Right lobe of liver (tissue), 6 donors: ENCODE measurements at regions not wholly inside any gene's neighbourhood (a gene's known extent, or its start where the extent isn't known, plus 50 kb on each side); places are given as distances from the start of the nearest gene placed in this dataset.

Source experiments
- ATAC-seq, 4 donors: fragments of 200-7000 bp; cut with Tn5 transposase; one replicate each; pipeline ENCODE4 v1.9.1; 2020; ENCODE audit warnings: mild to moderate bottlenecking in 4 of 4, moderate library complexity in 4 of 4
- DNase-seq, 3 donors: peaks; one replicate each; pipeline ENCODE4 v3.0.0-alpha.2; 2020
- H3K27ac ChIP-seq, 3 donors: fragments of 200-600 bp; one replicate each; pipeline ENCODE4 v1.8.0; 2022
- H3K27me3 ChIP-seq, 2 donors: fragments of 200-600 bp; one replicate each; pipeline ENCODE4 v1.8.0; 2022
- H3K36me3 ChIP-seq, 4 donors: fragments of 200-600 bp; sonication (generic) in 1 of 4; one replicate each; pipeline versions ENCODE4 v1.5.1 to v1.8.0; 2017 to 2022; ENCODE audit warnings: control low read depth in 1 of 4
- H3K4me1 ChIP-seq, 4 donors: fragments of 200-600 bp; sonication (generic) in 1 of 4; one replicate each; pipeline versions ENCODE4 v1.5.1 to v1.8.0; 2017 to 2022; ENCODE audit warnings: control low read depth in 1 of 4
- H3K4me3 ChIP-seq, 3 donors: fragments of 200-600 bp; one replicate each; pipeline ENCODE4 v1.8.0; 2022
- H3K9me3 ChIP-seq, 4 donors: fragments of 200-600 bp; sonication (generic) in 1 of 4; one replicate each; pipeline versions ENCODE4 v1.5.1 to v1.8.0; 2017 to 2022; ENCODE audit warnings: control low read depth in 1 of 4
- CTCF ChIP-seq, 4 donors: fragments of 200-600 bp in 3 of 4; fragments of 450-650 bp in 1 of 4; IDR thresholded peaks; one replicate each; pipeline versions ENCODE4 v1.5.1 to v1.8.0; 2016 to 2022; ENCODE audit warnings: antibody characterized with exemption in 4 of 4, mild to moderate bottlenecking in 2 of 4
- POLR2A ChIP-seq: fragments of 450-650 bp; IDR thresholded peaks from one replicate; pipeline ENCODE4 v1.6.1; 2017; ENCODE audit warnings: antibody characterized with exemption, mild to moderate bottlenecking
- WGBS: methylation state at CpG from one replicate; pipeline ENCODE4 v1.1.6; 2018; ENCODE audit warnings: low coverage, low lambda C conversion rate; ENCODE audit not compliant: insufficient coverage; ENCODE audit errors: missing lambda C conversion rate; 5-methylcytosine and 5-hydroxymethylcytosine counted together
- intact Hi-C, 2 donors: fragments of 100-400 bp; cut with DNase I; formaldehyde crosslinking; loops; one replicate each; pipeline versions ENCODE4 v1.11.2 to v1.14.1; 2022
- donor health status: DM: no; HTN: yes; CAD: no.
- donor health status: DM: no; HTN: no; CAD: no.
- donor health status: DM: no; HTN: no; CAD: no.
- donor health status: DM: no; HTN: yes; CAD: no.
- donor health status: DM: no; HTN: yes; CAD: no.

- ATAC-seq (no peak), DNase-seq (peak; percentile 11 to 46 (median 28))
- H3K36me3 ChIP-seq = no peaks in the 10 kb centered on the region
- no peaks in the 10 kb centered on the region for H3K4me1 ChIP-seq
- no peak overlapping the region for H3K4me3 ChIP-seq
- no peak for TF ChIP-seq POLR2A
- TF ChIP-seq CTCF (IDR thresholded peaks at IDR 0.05) = no peak
- intact Hi-C loops = no loop called here
- H3K9me3 ChIP-seq = no peaks in the 10 kb centered on the region
- no peaks in the 10 kb centered on the region for H3K27me3 ChIP-seq
- 70% methylated on average over 2 of the region's 17 CpGs for whole genome bisulfite sequencing
- no peak overlapping the region for H3K27ac ChIP-seq
Measured at GRCh38 chr20:63132131-63132714, 83.7 kb downstream of the YTHDF1 start.

- 59% methylated on average over 28 of the region's 43 CpGs for WGBS
- Histone ChIP-seq H3K4me1 (no peaks in the 10 kb centered on the region), H3K27ac (no peak overlapping the region), H3K9me3 (no peaks in the 10 kb centered on the region), H3K4me3 (no peak overlapping the region), H3K36me3 (no peaks in the 10 kb centered on the region), H3K27me3 (no peaks in the 10 kb centered on the region)
- intact Hi-C loops = no loop called here
- peak; percentile 7 to 33 (median 33) for DNase-seq
- no peak for ATAC-seq
- TF ChIP-seq CTCF (IDR thresholded peaks at IDR 0.05) (no peak), POLR2A (no peak)
Measured at GRCh38 chr20:63130658-63131577, 85.0 kb downstream of the YTHDF1 start.

DNA sequence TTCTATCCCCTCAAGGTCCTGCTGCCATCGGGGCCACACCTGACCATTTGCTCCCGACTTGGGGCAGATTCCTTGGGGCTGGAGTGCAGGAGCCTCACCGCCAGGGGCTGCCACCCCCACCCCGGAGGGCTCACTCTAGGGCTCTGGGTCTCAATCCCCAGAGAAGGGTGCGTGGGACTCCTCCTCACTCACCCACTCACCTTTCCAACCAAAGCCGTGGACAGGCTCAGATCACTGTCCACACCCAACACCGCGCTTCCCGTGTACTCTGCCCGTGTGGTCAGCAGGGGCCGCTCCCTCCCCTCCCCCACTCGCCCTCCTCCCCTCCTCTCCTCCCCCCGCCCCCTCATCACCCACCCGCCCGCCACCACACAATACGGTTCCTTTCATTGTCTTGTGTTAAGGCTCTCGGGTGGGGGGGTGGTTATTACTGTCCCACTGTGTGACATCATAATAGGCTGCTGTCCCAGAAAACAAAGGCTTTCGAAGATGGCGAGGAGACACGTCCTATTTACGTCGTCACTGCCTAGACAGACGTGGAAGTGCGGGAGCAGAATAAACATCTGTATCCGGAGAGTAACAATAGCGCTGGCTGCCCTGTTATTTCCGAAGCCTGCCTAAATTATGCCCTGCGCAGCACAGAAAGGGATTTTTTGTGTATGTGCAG lies 85.8 kb downstream of the YTHDF1 start:
- ATAC-seq (no peak), DNase-seq (peak; percentile 3 to 28 (median 22))
- 26% methylated on average over 24 of the region's 28 CpGs for WGBS
- no peak for TF ChIP-seq POLR2A
- TF ChIP-seq CTCF (IDR thresholded peaks at IDR 0.05) = no peak
- H3K4me3 ChIP-seq = no peak overlapping the region
- H3K9me3 ChIP-seq = no peaks in the 10 kb centered on the region
- no peaks in the 10 kb centered on the region for H3K36me3 ChIP-seq
- no peaks in the 10 kb centered on the region for H3K27me3 ChIP-seq
- H3K4me1 ChIP-seq = no peaks in the 10 kb centered on the region
- intact Hi-C loops = no loop called here
- H3K27ac ChIP-seq = no peak overlapping the region

DNA sequence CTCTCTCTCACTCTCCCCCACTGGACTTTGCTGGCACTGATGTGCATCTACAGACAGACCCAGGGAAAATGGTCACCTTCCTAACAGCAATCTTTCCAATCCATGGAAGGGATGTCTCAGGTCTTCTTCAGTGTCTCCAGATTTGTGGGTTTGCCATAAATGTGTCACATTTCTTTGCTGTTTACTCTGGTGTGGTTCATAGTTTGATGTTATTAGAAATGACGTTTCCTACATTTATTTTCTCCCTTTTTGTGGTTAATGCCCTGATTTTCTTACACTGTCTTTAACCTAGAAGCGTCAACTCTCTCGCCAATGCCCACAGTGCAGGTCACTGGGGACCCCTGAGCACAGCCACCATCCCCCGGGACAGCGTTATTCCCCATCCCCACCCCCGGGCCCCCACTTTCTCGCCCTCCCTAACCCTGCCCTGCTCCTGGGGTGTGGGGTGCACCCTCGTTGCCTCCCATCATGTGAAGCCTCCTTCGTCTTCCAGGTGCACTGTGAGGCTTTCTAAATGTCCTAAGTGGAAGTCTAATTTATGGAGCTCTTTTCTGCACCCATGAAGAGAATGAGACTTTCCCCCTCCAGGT lies 86.5 kb downstream of the YTHDF1 start:
- no peak overlapping the region for H3K27ac ChIP-seq
- no peak for ATAC-seq
- 55% methylated on average over 9 of the region's 9 CpGs for WGBS

More for the DNA sequence above, 86.5 kb downstream of the YTHDF1 start:
- Histone ChIP-seq H3K9me3 (no peaks in the 10 kb centered on the region), H3K27me3 (no peaks in the 10 kb centered on the region), H3K4me1 (no peaks in the 10 kb centered on the region), H3K4me3 (no peak overlapping the region), H3K36me3 (no peaks in the 10 kb centered on the region)
- DNase-seq = peak; percentile 5 to 24 (median 21)
- intact Hi-C loops = no loop called here
- no peak for TF ChIP-seq CTCF (IDR thresholded peaks at IDR 0.05)
- no peak for TF ChIP-seq POLR2A
